HCT116 (cell line): ENCODE measurements at regions not wholly inside any gene's neighbourhood (a gene's known extent, or its start where the extent isn't known, plus 50 kb on each side); places are given as distances from the start of the nearest gene placed in this dataset.

Experiments used
- ATAC-seq: fragments of 200-7000 bp; cut with Tn5 transposase; 2 replicates; pipeline ENCODE4 v1.9.1; 2020; ENCODE audit warnings: mild to moderate bottlenecking, moderate library complexity
- BruUV-seq: library from RNA; stranded (reverse); fragments of 400-500 nt; replicated peaks from 2 replicates; lab custom pipeline; 2021; lab: Mats Ljungman, UMichigan
- CTCF ChIA-PET: fragments of 300-600 bp; sonication (Branson Sonifier 250); formaldehyde crosslinking; loops from one replicate; lab custom pipeline; 2021; ENCODE audit warnings: antibody characterized with exemption; lab: Charles Lee
- POLR2A ChIA-PET: fragments of 300-600, 350-600 bp; sonication (Branson Sonifier 250); formaldehyde crosslinking; loops from one replicate; lab custom pipeline; 2021; ENCODE audit warnings: antibody characterized with exemption; lab: Charles Lee
- RAD21 ChIA-PET, 2 experiments: fragments of 300-600 bp; sonication (Branson Sonifier 250); formaldehyde crosslinking; loops; one replicate each; lab custom pipeline; 2023; ENCODE audit warnings: low total read pairs in 2 of 2; ENCODE audit not compliant: uncharacterized antibody in 2 of 2, unreplicated experiment in 2 of 2, low non-redundant PET in 1 of 2; lab: Charles Lee
- DNase-seq: peaks from one replicate; pipeline ENCODE4 v3.0.0-alpha.2; 2010; ENCODE audit warnings: low read depth, low spot score
- H2AFZ ChIP-seq: fragments of 200-600 bp; shearing (Covaris generic), sonication (generic); 2 replicates; pipeline ENCODE4 v1.6.1; 2017; ENCODE audit warnings: low read depth, mixed run types, mixed read lengths, antibody characterized with exemption, low read length; ENCODE audit not compliant: poor library complexity, severe bottlenecking
- H3K27ac ChIP-seq: 2 replicates; pipeline ENCODE4 v1.5.1; 2012; ENCODE audit warnings: low read depth, low read length
- H3K27me3 ChIP-seq: fragments of 200-600 bp; sonication (generic); 2 replicates; pipeline ENCODE4 v1.6.1; 2016; ENCODE audit warnings: mixed run types, low read length, mixed read lengths; ENCODE audit not compliant: insufficient read depth
- H3K36me3 ChIP-seq, 2 experiments: fragments of 200-500 bp in 1 of 2; fragments of 200-600 bp in 1 of 2; sonication (Bioruptor generic) in 1 of 2; sonication (generic) in 1 of 2; 2 replicates each; pipeline versions ENCODE4 v1.5.1 to v1.6.1; 2014 to 2016; ENCODE audit warnings: low read length in 2 of 2, inconsistent platforms in 1 of 2, mixed read lengths in 1 of 2, mixed run types in 1 of 2; ENCODE audit not compliant: insufficient read depth in 2 of 2, control insufficient read depth in 1 of 2
- H3K4me1 ChIP-seq, 2 experiments: fragments of 200-600 bp in 1 of 2; sonication (generic) in 1 of 2; 2 replicates each; pipeline versions ENCODE4 v1.5.1 to v1.6.1; 2012 to 2017; ENCODE audit warnings: low read length in 2 of 2, inconsistent platforms in 1 of 2, mild to moderate bottlenecking in 1 of 2, mixed read lengths in 1 of 2, mixed run types in 1 of 2, moderate library complexity in 1 of 2; ENCODE audit not compliant: insufficient read depth in 2 of 2, control insufficient read depth in 1 of 2
- H3K4me2 ChIP-seq: fragments of 200-600 bp; sonication (generic); 2 replicates; pipeline ENCODE4 v1.6.1; 2017; ENCODE audit warnings: mixed run types, low read length, mixed read lengths
- H3K4me3 ChIP-seq, 2 experiments: fragments of 200-600 bp in 1 of 2; sonication (generic) in 1 of 2; replicated peaks in 1 of 2; 2 replicates each; pipeline ENCODE4 v1.5.1; 2011 to 2016; ENCODE audit warnings: low read length in 2 of 2, control low read depth in 1 of 2, low read depth in 1 of 2, mild to moderate bottlenecking in 1 of 2, mixed read lengths in 1 of 2, mixed run types in 1 of 2
- H3K79me2 ChIP-seq: fragments of 200-600 bp; sonication (generic); 2 replicates; pipeline ENCODE4 v1.6.1; 2017; ENCODE audit warnings: mild to moderate bottlenecking, mixed run types, low read length, moderate library complexity, mixed read lengths; ENCODE audit not compliant: insufficient read depth
- H3K9ac ChIP-seq: fragments of 200-600 bp; sonication (generic); 2 replicates; pipeline ENCODE4 v1.6.1; 2016; ENCODE audit warnings: low read length, mixed read lengths
- H3K9me2 ChIP-seq: fragments of 200-600 bp; sonication (generic), shearing (Covaris generic); 2 replicates; pipeline ENCODE4 v1.6.1; 2017; ENCODE audit warnings: mixed run types, mild to moderate bottlenecking, moderate library complexity; ENCODE audit not compliant: insufficient read depth
- H3K9me3 ChIP-seq, 2 experiments: fragments of 200-500 bp in 1 of 2; fragments of 200-600 bp in 1 of 2; sonication (Bioruptor generic) in 1 of 2; sonication (generic) in 1 of 2; 2 replicates each; pipeline ENCODE4 v1.6.1; 2014 to 2017; ENCODE audit warnings: low read length in 2 of 2, mixed read lengths in 2 of 2, inconsistent platforms in 1 of 2, low read depth in 1 of 2, mild to moderate bottlenecking in 1 of 2, mixed run types in 1 of 2, moderate library complexity in 1 of 2; ENCODE audit not compliant: control insufficient read depth in 1 of 2, insufficient read depth in 1 of 2
- H4K20me1 ChIP-seq: fragments of 200-600 bp; sonication (generic), shearing (Covaris generic); 2 replicates; pipeline ENCODE4 v1.6.1; 2017; ENCODE audit warnings: mixed run types, mild to moderate bottlenecking, moderate library complexity; ENCODE audit not compliant: insufficient read depth
- EZH2 ChIP-seq: fragments of 200-600 bp; sonication (generic); IDR thresholded peaks from 2 replicates; pipeline ENCODE4 v1.6.1; 2017; ENCODE audit warnings: antibody characterized with exemption, mixed run types
- POLR2A ChIP-seq: IDR thresholded peaks from 2 replicates; pipeline ENCODE4 v1.7.0; 2011; ENCODE audit warnings: borderline replicate concordance; ENCODE audit not compliant: insufficient read depth, insufficient read length; ENCODE audit errors: extremely low read depth
- RAD21 ChIP-seq: IDR thresholded peaks from 2 replicates; pipeline ENCODE4 v1.6.1; 2012; ENCODE audit warnings: low read depth, mild to moderate bottlenecking
- SRF ChIP-seq: IDR thresholded peaks from 2 replicates; pipeline ENCODE4 v1.6.1; 2012; ENCODE audit warnings: low read depth
- ZNF274 ChIP-seq: fragments of 200-500 bp; sonication (Bioruptor generic); IDR thresholded peaks from 2 replicates; pipeline ENCODE4 v1.6.1; 2014; ENCODE audit warnings: mild to moderate bottlenecking, low read depth, low read length, inconsistent platforms
- intact Hi-C: fragments of 100-400 bp; cut with micrococcal nuclease; formaldehyde crosslinking; loops from 2 replicates; pipeline ENCODE4 v1.10.0; 2022
- TF ChIP-seq, protein P1 (sequence below), 3 experiments: fragments of 200-600 bp in 1 of 3; sonication (generic) in 1 of 3; IDR thresholded peaks in 2 of 3; conservative IDR thresholded peaks in 1 of 3; 2 replicates each; pipeline ENCODE4 v1.5.1; 2012 to 2017; ENCODE audit warnings: low read depth in 2 of 3, low read length in 2 of 3, antibody characterized with exemption in 1 of 3, borderline replicate concordance in 1 of 3, control low read depth in 1 of 3, mild to moderate bottlenecking in 1 of 3, mixed read lengths in 1 of 3, mixed run types in 1 of 3, moderate library complexity in 1 of 3; ENCODE audit not compliant: insufficient read depth in 1 of 3
- TF ChIP-seq, protein P2 (sequence below): IDR thresholded peaks from 2 replicates; pipeline ENCODE4 v1.6.1; 2012
- TF ChIP-seq, protein P3 (sequence below): IDR thresholded peaks from 2 replicates; pipeline ENCODE4 v1.6.1; 2011; ENCODE audit warnings: mild to moderate bottlenecking, low read length, moderate library complexity; ENCODE audit not compliant: insufficient replicate concordance; ENCODE audit errors: extremely low read depth

DNA sequence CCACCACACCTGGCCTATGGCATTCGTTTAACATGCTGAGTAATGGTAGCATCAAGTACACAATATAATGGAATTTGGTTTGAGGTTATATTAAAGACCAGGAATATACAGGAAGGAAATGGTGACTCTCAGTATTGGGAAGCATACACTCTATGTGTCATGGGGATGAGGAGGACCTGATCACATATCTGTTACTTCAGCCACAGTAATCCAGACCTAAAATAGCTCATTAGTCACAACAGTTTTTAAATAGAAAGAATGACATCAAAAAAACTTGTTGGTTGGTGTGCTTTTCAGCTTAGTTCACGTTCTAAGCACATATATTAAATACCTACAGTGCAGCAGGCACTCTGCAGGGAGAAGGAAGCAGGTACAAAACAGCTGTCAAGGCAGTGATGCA is 52.5 kb upstream of the ATP2C1 start:
- CTCF ChIA-PET = no interaction called here
- H2AFZ ChIP-seq = no peak overlapping the region
- H3K4me3 ChIP-seq = no peak overlapping the region
- RAD21 ChIA-PET = no interaction called here
- DNase-seq (no peak), ATAC-seq (no peak)
- no peaks in the 10 kb centered on the region for H3K9me2 ChIP-seq
- H3K36me3 ChIP-seq = no peaks in the 10 kb centered on the region
- no peak overlapping the region for H3K9ac ChIP-seq
- BruUV-seq = no TSS peak
- 0 out of 2 replicates have a peak, but pooled peaks cover 3% of the 10 kb centered on the region for H3K27me3 ChIP-seq
- H3K4me2 ChIP-seq = no peak overlapping the region
- H4K20me1 ChIP-seq = no peaks in the 10 kb centered on the region
- H3K79me2 ChIP-seq = no peaks in the 10 kb centered on the region
- H3K9me3 ChIP-seq = no peaks in the 10 kb centered on the region
- POLR2A ChIA-PET = no interaction called here
- no peaks in the 10 kb centered on the region for H3K4me1 ChIP-seq
- TF ChIP-seq RAD21 = no peak
- TF ChIP-seq, protein P1, sequence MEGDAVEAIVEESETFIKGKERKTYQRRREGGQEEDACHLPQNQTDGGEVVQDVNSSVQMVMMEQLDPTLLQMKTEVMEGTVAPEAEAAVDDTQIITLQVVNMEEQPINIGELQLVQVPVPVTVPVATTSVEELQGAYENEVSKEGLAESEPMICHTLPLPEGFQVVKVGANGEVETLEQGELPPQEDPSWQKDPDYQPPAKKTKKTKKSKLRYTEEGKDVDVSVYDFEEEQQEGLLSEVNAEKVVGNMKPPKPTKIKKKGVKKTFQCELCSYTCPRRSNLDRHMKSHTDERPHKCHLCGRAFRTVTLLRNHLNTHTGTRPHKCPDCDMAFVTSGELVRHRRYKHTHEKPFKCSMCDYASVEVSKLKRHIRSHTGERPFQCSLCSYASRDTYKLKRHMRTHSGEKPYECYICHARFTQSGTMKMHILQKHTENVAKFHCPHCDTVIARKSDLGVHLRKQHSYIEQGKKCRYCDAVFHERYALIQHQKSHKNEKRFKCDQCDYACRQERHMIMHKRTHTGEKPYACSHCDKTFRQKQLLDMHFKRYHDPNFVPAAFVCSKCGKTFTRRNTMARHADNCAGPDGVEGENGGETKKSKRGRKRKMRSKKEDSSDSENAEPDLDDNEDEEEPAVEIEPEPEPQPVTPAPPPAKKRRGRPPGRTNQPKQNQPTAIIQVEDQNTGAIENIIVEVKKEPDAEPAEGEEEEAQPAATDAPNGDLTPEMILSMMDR (IDR thresholded peaks at IDR 0.05 in 2 of 3, conservative IDR thresholded peaks at IDR 0.05 in 1 of 3; ENCODE audit: borderline replicate concordance in 1 of 3, insufficient read depth in 1 of 3, low read depth in 2 of 3, low read length in 2 of 3) = no peak
- TF ChIP-seq SRF = no peak
- TF ChIP-seq EZH2 = no peak
- TF ChIP-seq POLR2A = no peak
- TF ChIP-seq, protein P2, sequence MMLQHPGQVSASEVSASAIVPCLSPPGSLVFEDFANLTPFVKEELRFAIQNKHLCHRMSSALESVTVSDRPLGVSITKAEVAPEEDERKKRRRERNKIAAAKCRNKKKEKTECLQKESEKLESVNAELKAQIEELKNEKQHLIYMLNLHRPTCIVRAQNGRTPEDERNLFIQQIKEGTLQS = no peak
- no peak for TF ChIP-seq ZNF274
- TF ChIP-seq, protein P3, sequence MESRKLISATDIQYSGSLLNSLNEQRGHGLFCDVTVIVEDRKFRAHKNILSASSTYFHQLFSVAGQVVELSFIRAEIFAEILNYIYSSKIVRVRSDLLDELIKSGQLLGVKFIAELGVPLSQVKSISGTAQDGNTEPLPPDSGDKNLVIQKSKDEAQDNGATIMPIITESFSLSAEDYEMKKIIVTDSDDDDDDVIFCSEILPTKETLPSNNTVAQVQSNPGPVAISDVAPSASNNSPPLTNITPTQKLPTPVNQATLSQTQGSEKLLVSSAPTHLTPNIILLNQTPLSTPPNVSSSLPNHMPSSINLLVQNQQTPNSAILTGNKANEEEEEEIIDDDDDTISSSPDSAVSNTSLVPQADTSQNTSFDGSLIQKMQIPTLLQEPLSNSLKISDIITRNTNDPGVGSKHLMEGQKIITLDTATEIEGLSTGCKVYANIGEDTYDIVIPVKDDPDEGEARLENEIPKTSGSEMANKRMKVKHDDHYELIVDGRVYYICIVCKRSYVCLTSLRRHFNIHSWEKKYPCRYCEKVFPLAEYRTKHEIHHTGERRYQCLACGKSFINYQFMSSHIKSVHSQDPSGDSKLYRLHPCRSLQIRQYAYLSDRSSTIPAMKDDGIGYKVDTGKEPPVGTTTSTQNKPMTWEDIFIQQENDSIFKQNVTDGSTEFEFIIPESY = no peak
- H3K27ac ChIP-seq = no peak overlapping the region
- intact Hi-C loops = no loop called here
